ENCODE measurements at regions not wholly inside any gene's neighbourhood (a gene's known extent, or its start where the extent isn't known, plus 50 kb on each side); places are given as distances from the start of the nearest gene placed in this dataset.

- TF ChIP-seq CTCF (IDR thresholded peaks at IDR 0.05) (no peak), POLR2A (IDR thresholded peaks at IDR 0.05) (no peak)
Measured at GRCh38 chr1:170221031-170221430, 75.3 kb downstream of the NTMT2 start.
